RWPE2 (cell line): ENCODE measurements at regions not wholly inside any gene's neighbourhood (a gene's known extent, or its start where the extent isn't known, plus 50 kb on each side); places are given as distances from the start of the nearest gene placed in this dataset.

ENCODE experiments used
- ATAC-seq: fragments of 200-7000 bp; cut with Tn5 transposase; 3 replicates; pipeline ENCODE4 v1.9.1; 2021; ENCODE audit warnings: low read depth
- DNase-seq: peaks from one replicate; pipeline ENCODE4 v3.0.0-alpha.2; 2020; ENCODE audit warnings: low spot score
- H3K27ac ChIP-seq: fragments of 450-650 bp; 2 replicates; pipeline ENCODE4 v1.5.1; 2017; ENCODE audit warnings: mild to moderate bottlenecking; ENCODE audit not compliant: poor library complexity, severe bottlenecking
- H3K27me3 ChIP-seq: fragments of 250-450 bp; sonication (Bioruptor Pico); 2 replicates; pipeline ENCODE4 v1.5.1; 2021; ENCODE audit warnings: mild to moderate bottlenecking, moderate library complexity; ENCODE audit not compliant: insufficient read depth, poor library complexity, severe bottlenecking
- H3K36me3 ChIP-seq: fragments of 250-450 bp; sonication (Bioruptor Pico); 2 replicates; pipeline ENCODE4 v1.5.1; 2020; ENCODE audit warnings: low read depth, mild to moderate bottlenecking, moderate library complexity
- H3K4me1 ChIP-seq: fragments of 250-450 bp; sonication (Bioruptor Pico); 2 replicates; pipeline ENCODE4 v1.5.1; 2021; ENCODE audit warnings: mild to moderate bottlenecking, moderate library complexity; ENCODE audit not compliant: insufficient read depth, poor library complexity, severe bottlenecking
- H3K4me3 ChIP-seq: fragments of 250-450 bp; sonication (Bioruptor Pico); 2 replicates; pipeline ENCODE4 v1.5.1; 2021; ENCODE audit warnings: mild to moderate bottlenecking, moderate library complexity; ENCODE audit not compliant: severe bottlenecking
- H3K9me3 ChIP-seq: fragments of 250-450 bp; sonication (Bioruptor Pico); 2 replicates; pipeline ENCODE4 v1.5.1; 2021; ENCODE audit warnings: mild to moderate bottlenecking, moderate library complexity; ENCODE audit not compliant: severe bottlenecking
- TF ChIP-seq, protein P1 (sequence below): fragments of 450-650 bp; IDR thresholded peaks from one replicate; pipeline ENCODE4 v1.5.1; 2017; ENCODE audit warnings: mild to moderate bottlenecking, moderate library complexity; ENCODE audit not compliant: poor library complexity, severe bottlenecking

DNA sequence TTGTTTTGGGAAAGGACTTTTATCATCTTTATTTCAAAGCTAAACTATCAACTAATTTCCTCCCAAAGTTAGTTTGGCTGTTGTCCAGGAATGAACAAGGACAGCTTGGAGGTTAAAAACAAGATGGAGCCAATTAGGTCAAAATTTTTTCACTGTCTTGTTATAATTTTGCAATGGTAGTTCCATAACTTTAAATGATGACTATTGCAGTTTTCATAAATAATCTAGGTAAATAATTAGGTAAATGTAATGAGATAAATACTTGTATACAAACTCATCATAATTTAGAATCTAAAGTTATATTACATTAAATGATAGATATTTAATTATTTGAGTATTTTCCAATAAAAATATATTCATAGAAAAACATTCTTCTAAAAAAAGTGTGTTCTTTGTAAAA is 68.3 kb upstream of the DAZL start:
- DNase-seq (no peak), ATAC-seq (no peak)
- Histone ChIP-seq H3K27me3 (no peaks in the 10 kb centered on the region), H3K4me1 (no peaks in the 10 kb centered on the region), H3K36me3 (no peaks in the 10 kb centered on the region), H3K27ac (no peak overlapping the region), H3K4me3 (no peak overlapping the region), H3K9me3 (peaks cover 3% of the 10 kb centered on the region)
- TF ChIP-seq, protein P1, sequence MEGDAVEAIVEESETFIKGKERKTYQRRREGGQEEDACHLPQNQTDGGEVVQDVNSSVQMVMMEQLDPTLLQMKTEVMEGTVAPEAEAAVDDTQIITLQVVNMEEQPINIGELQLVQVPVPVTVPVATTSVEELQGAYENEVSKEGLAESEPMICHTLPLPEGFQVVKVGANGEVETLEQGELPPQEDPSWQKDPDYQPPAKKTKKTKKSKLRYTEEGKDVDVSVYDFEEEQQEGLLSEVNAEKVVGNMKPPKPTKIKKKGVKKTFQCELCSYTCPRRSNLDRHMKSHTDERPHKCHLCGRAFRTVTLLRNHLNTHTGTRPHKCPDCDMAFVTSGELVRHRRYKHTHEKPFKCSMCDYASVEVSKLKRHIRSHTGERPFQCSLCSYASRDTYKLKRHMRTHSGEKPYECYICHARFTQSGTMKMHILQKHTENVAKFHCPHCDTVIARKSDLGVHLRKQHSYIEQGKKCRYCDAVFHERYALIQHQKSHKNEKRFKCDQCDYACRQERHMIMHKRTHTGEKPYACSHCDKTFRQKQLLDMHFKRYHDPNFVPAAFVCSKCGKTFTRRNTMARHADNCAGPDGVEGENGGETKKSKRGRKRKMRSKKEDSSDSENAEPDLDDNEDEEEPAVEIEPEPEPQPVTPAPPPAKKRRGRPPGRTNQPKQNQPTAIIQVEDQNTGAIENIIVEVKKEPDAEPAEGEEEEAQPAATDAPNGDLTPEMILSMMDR = no peak

DNA sequence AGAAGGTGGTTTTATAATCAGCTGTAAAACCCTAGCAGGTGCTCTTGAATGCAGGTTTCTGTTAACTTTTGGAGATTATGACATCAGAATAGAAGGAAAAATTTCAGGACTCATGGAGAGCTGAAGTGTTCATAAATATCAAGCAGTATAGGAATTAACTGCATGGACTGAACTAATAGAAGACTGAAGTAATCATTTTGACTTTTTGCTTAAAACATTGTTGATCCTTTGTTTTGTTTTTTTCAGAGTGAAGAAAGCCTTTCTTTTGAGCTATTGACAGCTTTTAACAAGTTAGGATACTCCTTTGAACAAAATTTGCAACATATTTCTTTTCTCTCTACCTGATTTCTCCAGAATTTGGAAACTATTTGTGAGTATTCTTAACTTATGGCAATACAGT is 70.6 kb upstream of the DAZL start:
- Histone ChIP-seq H3K36me3 (no peaks in the 10 kb centered on the region), H3K4me1 (no peaks in the 10 kb centered on the region), H3K9me3 (peaks cover 3% of the 10 kb centered on the region), H3K4me3 (no peak overlapping the region), H3K27ac (no peak overlapping the region), H3K27me3 (no peaks in the 10 kb centered on the region)
- DNase-seq (no peak), ATAC-seq (no peak)
- TF ChIP-seq, protein P1 = no peak

DNA sequence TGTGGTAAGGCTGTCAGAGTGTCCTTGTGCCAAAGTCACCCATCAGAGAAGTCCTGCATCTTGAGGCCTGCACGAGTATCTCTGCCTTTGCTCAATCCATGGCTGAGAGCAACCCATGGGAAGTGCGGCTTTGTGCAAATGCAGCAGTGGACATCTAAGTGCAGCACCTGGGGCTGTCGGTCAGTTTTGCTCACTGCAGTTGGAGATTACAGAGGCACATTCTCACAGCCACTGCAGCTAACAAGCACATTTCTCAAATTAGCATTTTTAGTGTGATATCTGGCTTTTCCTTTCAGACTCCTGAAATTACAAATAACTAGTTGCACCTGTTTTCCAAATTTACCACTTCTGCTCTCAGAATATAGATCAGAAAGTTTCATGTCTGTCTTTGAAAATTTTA is 81.5 kb upstream of the DAZL start:
- TF ChIP-seq, protein P1 = no peak
- Histone ChIP-seq H3K9me3 (no peaks in the 10 kb centered on the region), H3K27ac (no peak overlapping the region), H3K4me1 (no peaks in the 10 kb centered on the region), H3K4me3 (no peak overlapping the region), H3K27me3 (no peaks in the 10 kb centered on the region), H3K36me3 (no peaks in the 10 kb centered on the region)
- ATAC-seq (no peak), DNase-seq (no peak)

DNA sequence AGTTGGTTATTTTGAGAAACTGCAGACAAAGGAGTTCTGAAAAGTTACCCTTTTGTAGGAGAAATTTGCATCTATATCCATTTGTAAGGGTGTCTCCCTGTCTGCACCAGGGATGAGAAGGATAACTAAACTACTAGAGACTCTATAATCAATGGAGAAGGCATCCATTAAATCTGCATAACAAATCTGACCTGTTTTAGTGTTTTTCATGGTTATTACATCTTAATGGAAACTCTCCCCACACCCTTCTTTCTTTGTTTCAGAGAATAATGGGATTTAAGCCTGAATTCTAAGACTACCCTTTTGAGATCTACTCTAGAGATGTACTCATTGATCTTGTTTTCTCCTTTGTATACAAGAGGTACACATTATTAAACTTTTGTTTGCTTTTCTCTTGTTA is 82.0 kb upstream of the DAZL start:
- no peaks in the 10 kb centered on the region for H3K27me3 ChIP-seq
- H3K27ac ChIP-seq = no peak overlapping the region
- TF ChIP-seq, protein P1 = no peak
- ATAC-seq = no peak
- no peaks in the 10 kb centered on the region for H3K9me3 ChIP-seq
- H3K4me1 ChIP-seq = no peaks in the 10 kb centered on the region
- H3K4me3 ChIP-seq = no peak overlapping the region
- DNase-seq = no peak
- no peaks in the 10 kb centered on the region for H3K36me3 ChIP-seq

DNA sequence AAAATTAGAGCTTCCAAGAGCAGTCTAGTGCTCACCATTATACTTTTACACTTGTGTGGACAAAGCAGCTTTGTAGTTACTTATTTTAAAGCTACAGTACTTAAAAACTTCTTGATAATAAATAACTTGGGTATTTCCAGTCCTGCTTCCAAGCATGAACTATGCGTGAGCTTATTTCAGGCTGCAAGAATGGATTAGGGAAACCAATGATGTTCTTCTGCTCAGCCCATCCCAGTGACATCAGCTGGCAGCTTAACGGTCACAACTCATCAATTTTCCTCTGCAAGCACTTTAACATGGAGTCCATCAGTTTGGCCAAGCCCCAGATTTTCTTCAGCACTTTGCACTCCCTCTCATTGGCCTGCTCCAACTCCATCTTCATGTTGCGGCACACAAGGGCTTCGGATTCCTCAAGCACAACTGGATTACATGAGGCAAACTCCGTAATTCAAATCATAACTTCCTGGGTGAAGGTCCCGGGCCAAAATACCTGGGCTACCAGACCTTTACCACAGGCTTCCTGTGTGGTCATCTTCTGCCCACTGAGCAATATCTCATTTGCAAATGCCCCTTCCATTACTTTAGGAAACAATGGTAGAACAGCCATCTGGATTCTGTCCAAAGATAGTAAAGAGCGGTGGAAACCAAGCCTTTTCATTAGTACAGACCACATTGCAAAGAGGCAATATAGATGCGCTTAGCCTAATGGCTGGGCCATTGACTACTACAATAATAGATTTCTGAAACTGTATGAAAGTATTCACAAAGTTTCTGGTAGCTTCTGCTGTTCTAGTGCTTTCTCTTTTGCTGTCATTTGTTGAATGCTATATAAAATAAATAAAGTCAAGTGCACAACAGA is 87.5 kb upstream of the DAZL start:
- no peaks in the 10 kb centered on the region for H3K9me3 ChIP-seq
- no peaks in the 10 kb centered on the region for H3K4me1 ChIP-seq
- no peak overlapping the region for H3K27ac ChIP-seq
- no peak for ATAC-seq
- H3K4me3 ChIP-seq = no peak overlapping the region
- no peaks in the 10 kb centered on the region for H3K27me3 ChIP-seq
- TF ChIP-seq, protein P1 = no peak
- no peaks in the 10 kb centered on the region for H3K36me3 ChIP-seq
- DNase-seq = no peak
